ENCODE measurements at regions not wholly inside any gene's neighbourhood (a gene's known extent, or its start where the extent isn't known, plus 50 kb on each side); places are given as distances from the start of the nearest gene placed in this dataset.

- TF ChIP-seq, protein P1, sequence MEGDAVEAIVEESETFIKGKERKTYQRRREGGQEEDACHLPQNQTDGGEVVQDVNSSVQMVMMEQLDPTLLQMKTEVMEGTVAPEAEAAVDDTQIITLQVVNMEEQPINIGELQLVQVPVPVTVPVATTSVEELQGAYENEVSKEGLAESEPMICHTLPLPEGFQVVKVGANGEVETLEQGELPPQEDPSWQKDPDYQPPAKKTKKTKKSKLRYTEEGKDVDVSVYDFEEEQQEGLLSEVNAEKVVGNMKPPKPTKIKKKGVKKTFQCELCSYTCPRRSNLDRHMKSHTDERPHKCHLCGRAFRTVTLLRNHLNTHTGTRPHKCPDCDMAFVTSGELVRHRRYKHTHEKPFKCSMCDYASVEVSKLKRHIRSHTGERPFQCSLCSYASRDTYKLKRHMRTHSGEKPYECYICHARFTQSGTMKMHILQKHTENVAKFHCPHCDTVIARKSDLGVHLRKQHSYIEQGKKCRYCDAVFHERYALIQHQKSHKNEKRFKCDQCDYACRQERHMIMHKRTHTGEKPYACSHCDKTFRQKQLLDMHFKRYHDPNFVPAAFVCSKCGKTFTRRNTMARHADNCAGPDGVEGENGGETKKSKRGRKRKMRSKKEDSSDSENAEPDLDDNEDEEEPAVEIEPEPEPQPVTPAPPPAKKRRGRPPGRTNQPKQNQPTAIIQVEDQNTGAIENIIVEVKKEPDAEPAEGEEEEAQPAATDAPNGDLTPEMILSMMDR (IDR thresholded peaks at IDR 0.05; ENCODE audit: low read length) = no peak
- TF ChIP-seq EZH2phosphoT487 (IDR thresholded peaks at IDR 0.05; ENCODE audit: low read length) (no peak), EZH2 (optimal IDR thresholded peaks at IDR 0.05; ENCODE audit: low read depth, low read length) (no peak)
Measured at GRCh38 chr12:19030180-19030579, 99.4 kb upstream of the PLEKHA5 start.
